ENCODE measurements at regions not wholly inside any gene's neighbourhood (a gene's known extent, or its start where the extent isn't known, plus 50 kb on each side); places are given as distances from the start of the nearest gene placed in this dataset.

- no peak for TF ChIP-seq POLR2A (IDR thresholded peaks at IDR 0.05; ENCODE audit: low read depth, low read length)
- TF ChIP-seq CTCF (conservative IDR thresholded peaks at IDR 0.05; ENCODE audit: low read depth, low read length) = no peak
- no peak for TF ChIP-seq USF2 (IDR thresholded peaks at IDR 0.05; ENCODE audit: low read depth, low read length)
- no peak for TF ChIP-seq RCOR1 (IDR thresholded peaks at IDR 0.05; ENCODE audit: insufficient replicate concordance, low read length)
- no peak for TF ChIP-seq FOS (IDR thresholded peaks at IDR 0.05; ENCODE audit: low read depth, low read length)
- TF ChIP-seq MXI1 (IDR thresholded peaks at IDR 0.05; ENCODE audit: borderline replicate concordance, low read depth, low read length) = no peak
- no peak for TF ChIP-seq CEBPB (IDR thresholded peaks at IDR 0.05; ENCODE audit: low read depth, low read length)
- no peak for TF ChIP-seq CHD1 (IDR thresholded peaks at IDR 0.05; ENCODE audit: low read depth, low read length)
- no peak for TF ChIP-seq SMC3 (IDR thresholded peaks at IDR 0.05; ENCODE audit: low read depth, low read length)
- no peak for TF ChIP-seq MAZ (IDR thresholded peaks at IDR 0.05; ENCODE audit: borderline replicate concordance, low read depth, low read length)
- no peak for TF ChIP-seq RFX5 (IDR thresholded peaks at IDR 0.05; ENCODE audit: low read depth, low read length)
- no peak for TF ChIP-seq RAD21 (IDR thresholded peaks at IDR 0.05; ENCODE audit: low read length)
- TF ChIP-seq BHLHE40 (IDR thresholded peaks at IDR 0.05; ENCODE audit: low read depth, low read length) = no peak
Measured at GRCh38 chr7:16014031-16014430, 327.5 kb upstream of the MEOX2 start.
